GM21786 (cell line): ENCODE measurements at regions not wholly inside any gene's neighbourhood (a gene's known extent, or its start where the extent isn't known, plus 50 kb on each side); places are given as distances from the start of the nearest gene placed in this dataset.

Experiments
- ATAC-seq: cut with Tn5 transposase; IDR thresholded peaks from one replicate; pipeline ENCODE4 v1.9.1; 2021; ENCODE audit not compliant: unreplicated experiment

- ATAC-seq = no peak
These were observed 83.3 kb downstream of the ALDH8A1 start for GRCh38 chr6:134866563-134866962.

DNA sequence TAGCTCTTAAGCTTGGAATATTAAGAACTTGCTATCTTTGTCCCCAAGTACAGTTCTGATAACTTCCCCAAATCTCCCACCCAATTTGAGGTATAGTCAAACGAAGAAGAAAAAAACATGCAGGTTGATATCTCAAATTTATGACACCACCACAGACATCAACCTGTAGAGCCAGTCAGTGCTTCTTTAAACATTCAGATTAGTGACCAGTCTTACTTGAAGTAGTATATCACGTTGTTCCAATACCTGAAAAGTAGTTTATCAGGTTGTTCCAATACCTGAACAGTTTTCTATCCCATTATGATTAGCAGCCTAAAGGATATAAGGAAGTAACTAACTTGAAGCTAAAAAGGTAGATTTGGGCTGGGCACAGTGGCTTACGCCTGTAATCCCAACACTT is 85.3 kb downstream of the ALDH8A1 start:
- ATAC-seq = no peak

GRCh38 chr6:134863763-134864510 is 86.0 kb downstream of the ALDH8A1 start:
- no peak for ATAC-seq

GRCh38 chr6:134854366-134854765 is 95.5 kb downstream of the ALDH8A1 start:
- ATAC-seq = no peak

GRCh38 chr6:134853111-134854055 is 96.5 kb downstream of the ALDH8A1 start:
- no peak for ATAC-seq

- no peak for ATAC-seq
These were observed 98.4 kb downstream of the ALDH8A1 start for GRCh38 chr6:134851548-134851947.

DNA sequence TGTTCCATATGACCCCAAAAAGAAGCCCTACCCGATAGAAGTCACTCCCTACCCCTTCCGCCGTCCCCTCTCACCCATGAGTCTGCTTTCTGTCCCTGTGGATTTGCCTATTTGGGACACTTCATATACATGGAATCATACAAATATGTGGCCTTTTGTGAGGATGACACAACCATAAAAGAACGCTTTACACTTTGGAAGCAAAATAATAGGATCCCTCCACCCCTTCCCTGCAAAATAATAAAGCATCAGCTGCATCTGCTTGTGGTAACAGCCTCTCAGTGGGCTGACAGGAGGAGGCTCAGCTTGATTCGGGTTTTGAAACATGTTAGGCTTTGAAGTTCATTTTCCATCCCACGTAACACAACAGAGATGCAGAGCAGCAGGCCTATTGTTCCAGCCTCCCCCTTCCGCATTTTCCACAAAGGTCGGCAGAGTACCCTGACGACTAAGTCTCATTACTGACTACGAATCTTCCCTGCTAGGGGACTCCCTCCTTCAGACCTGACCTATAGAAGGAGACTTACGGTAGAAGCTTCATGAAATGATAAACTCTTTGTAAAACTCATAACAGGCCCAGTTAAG is 99.1 kb downstream of the ALDH8A1 start:
- no peak for ATAC-seq

DNA sequence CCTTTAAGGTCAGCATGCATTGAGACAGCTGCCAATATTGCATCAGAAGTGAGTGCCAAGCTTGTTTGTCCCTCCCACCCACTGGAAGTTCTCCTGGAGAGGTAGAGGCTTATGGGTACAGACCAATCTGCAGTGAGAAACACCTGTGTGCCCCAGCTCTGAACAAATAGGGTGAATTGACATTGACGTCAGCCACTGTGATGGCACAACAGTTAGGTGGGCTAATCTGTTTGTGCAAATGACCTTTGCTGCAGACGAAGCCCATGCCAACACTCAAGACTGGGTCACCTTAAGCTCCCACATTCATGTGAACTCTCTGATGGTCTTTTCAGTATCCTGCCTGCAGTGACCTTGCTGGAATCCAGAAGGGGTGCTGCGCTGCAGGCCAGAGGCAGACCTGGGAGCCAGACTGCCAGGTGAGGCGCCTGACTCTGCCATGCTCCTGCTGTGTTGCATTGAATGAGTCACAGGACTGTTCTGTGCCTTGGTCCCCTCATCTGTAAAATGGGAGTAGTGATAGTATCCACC is 99.9 kb downstream of the ALDH8A1 start:
- no peak for ATAC-seq

GRCh38 chr6:134848076-134848475 is 101.8 kb downstream of the ALDH8A1 start:
- ATAC-seq = no peak

DNA sequence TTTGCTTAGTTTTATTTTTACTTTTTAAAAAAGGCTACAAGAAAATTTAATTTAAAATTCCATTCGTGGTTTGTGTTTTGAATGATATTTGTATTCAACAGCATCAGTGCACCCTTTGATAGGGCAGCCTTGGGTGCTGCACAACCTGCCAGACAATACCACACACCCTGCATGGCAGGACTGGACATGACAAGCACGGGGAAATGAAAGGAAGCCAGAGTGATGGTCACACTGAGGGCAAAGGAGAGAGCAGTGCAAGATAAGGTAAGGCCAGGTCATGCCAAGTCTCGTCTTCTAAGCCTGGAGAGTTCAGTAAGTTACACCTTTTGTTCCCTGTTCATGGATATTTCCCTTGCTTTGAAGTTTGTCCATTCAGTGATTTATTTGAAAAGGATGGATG is 103.0 kb downstream of the ALDH8A1 start:
- ATAC-seq = no peak

- no peak for ATAC-seq
These were observed 103.9 kb downstream of the ALDH8A1 start for GRCh38 chr6:134846031-134846430.

GRCh38 chr6:134844120-134844519 is 105.8 kb downstream of the ALDH8A1 start:
- no peak for ATAC-seq

DNA sequence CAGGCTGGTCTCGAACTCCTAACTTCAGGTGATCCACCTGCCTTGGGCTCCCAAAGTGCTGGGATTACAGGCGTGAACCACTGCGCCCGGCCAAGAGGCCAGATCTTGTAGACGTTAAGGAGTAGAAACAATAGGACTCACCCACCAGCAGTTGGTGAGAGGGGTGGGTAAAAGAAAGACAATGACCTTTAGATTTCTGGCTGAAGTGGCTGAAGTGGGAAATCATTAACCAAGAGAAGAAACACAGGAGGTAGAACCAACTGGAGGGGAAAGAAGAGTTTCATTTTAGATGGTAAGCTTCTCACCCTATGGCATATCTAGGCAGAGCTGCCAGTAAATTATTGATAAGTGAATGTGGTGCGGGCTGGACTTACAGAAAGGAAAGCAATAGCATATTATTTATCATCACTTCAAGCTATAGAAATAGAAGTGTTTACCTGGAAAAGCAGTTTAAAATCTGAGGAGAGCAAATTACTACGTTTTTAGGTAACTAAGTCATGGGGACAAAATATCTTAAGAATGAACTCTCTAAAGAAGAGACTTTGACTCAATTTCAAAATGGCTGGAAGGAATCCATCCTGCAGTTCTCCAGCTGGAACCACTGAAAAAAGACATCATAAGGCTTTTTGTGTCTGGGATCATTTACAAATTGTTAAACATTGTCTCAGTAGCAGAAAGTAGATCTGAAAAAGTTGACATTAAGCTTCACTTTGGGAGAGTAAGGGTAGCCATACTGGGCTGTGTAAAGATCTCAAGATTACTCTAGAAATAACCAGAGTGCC is 109.6 kb downstream of the ALDH8A1 start:
- ATAC-seq = peak; percentile 69

DNA sequence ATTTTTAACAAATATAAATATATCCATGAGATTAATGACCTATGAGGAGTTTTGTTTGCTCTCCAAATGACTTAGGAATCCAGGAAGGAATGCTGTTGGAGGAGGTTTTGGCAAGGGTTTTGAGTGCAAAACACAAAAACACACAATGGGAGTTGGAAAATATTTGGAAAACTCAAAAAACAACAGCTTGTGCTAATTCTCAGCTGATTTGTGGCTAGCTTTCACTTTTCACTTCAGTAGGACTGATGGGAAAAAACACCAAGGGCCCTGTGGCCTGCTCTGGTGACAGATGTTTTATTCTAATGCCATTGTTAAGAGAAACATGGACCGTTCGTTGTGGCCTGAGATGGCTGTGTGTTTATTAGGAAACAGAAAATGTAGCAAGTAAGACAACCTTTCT is 113.9 kb downstream of the ALDH8A1 start:
- no peak for ATAC-seq

DNA sequence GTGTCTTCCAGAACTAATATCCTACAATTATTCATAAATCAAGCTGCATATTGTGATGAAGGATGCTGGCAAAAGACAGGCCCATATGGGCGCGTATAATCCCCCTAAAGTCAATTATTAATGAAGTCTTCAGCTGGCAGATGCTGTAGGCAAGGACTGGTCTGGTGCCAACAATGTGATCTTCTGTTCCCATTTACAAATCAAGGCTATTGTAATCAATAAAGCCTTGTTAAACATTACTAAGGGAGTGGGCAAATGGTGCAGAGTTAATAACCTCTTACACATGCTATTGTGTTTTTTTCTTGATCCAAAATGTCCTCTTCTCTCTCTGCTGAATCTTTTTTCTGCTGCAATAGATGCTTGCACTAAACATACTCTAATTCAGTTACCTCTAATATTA is 119.0 kb downstream of the ALDH8A1 start:
- ATAC-seq = no peak

- no peak for ATAC-seq
These were observed 119.7 kb downstream of the ALDH8A1 start for GRCh38 chr6:134830194-134830593.

- ATAC-seq = no peak
These were observed 121.3 kb downstream of the ALDH8A1 start for GRCh38 chr6:134828641-134829040.

GRCh38 chr6:134826889-134827737 is 122.8 kb downstream of the ALDH8A1 start:
- no peak for ATAC-seq

DNA sequence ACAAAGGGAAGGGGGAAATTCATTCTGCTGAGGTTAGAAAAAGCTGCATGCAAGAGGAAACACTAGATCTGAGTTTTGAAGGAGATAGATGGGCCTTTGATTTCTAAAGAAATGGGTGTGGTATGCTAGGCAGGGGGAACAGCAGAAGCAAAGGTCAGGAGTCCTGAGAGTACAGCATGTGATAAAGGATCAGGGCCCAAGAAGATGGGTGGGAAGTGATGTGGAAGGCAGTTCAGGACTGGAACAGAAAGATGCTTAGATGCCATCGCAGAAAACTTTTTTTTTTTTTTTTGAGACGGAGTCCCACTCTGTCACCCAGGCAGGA is 126.2 kb downstream of the ALDH8A1 start:
- ATAC-seq = no peak
